ENCODE measurements at regions not wholly inside any gene's neighbourhood (a gene's known extent, or its start where the extent isn't known, plus 50 kb on each side); places are given as distances from the start of the nearest gene placed in this dataset.

GRCh38 chr3:59163953-59164352 lies 114.1 kb upstream of the CFAP20DC start:
- Histone ChIP-seq H3K9me3 (ENCODE audit: low read depth) (no peaks in the 10 kb centered on the region), H3K36me3 (no peaks in the 10 kb centered on the region), H3K27ac (no peak overlapping the region), H3K27me3 (no peaks in the 10 kb centered on the region), H3K4me3 (no peak overlapping the region), H3K4me1 (ENCODE audit: low read depth) (no peaks in the 10 kb centered on the region)
- no peak for DNase-seq (ENCODE audit: low read depth in 1 of 2, low spot score in 1 of 2)
- no peak for TF ChIP-seq CTCF (IDR thresholded peaks at IDR 0.05; ENCODE audit: low read depth, low read length)

- no peak for TF ChIP-seq CTCF (IDR thresholded peaks at IDR 0.05; ENCODE audit: low read depth, low read length)
- no peaks in the 10 kb centered on the region for H3K36me3 ChIP-seq
- H3K9me3 ChIP-seq (ENCODE audit: low read depth): no peaks in the 10 kb centered on the region
- H3K27me3 ChIP-seq: no peaks in the 10 kb centered on the region
- no peak for DNase-seq (ENCODE audit: low read depth in 1 of 2, low spot score in 1 of 2)
- no peak overlapping the region for H3K27ac ChIP-seq
- no peak overlapping the region for H3K4me3 ChIP-seq
- no peaks in the 10 kb centered on the region for H3K4me1 ChIP-seq (ENCODE audit: low read depth)
Observed at GRCh38 chr3:59161048-59161447, 111.2 kb upstream of the CFAP20DC start.

GRCh38 chr3:59160133-59160746 lies 110.4 kb upstream of the CFAP20DC start:
- Histone ChIP-seq H3K27me3 (no peaks in the 10 kb centered on the region), H3K36me3 (no peaks in the 10 kb centered on the region), H3K9me3 (ENCODE audit: low read depth) (no peaks in the 10 kb centered on the region), H3K27ac (no peak overlapping the region), H3K4me1 (ENCODE audit: low read depth) (no peaks in the 10 kb centered on the region), H3K4me3 (no peak overlapping the region)
- TF ChIP-seq CTCF (IDR thresholded peaks at IDR 0.05; ENCODE audit: low read depth, low read length): no peak
- no peak for DNase-seq (ENCODE audit: low read depth in 1 of 2, low spot score in 1 of 2)

GRCh38 chr3:59153648-59154047 lies 103.8 kb upstream of the CFAP20DC start:
- H3K27me3 ChIP-seq: no peaks in the 10 kb centered on the region
- no peak for DNase-seq (ENCODE audit: low read depth in 1 of 2, low spot score in 1 of 2)
- no peak for TF ChIP-seq CTCF (IDR thresholded peaks at IDR 0.05; ENCODE audit: low read depth, low read length)

GRCh38 chr3:59152943-59153342 lies 103.1 kb upstream of the CFAP20DC start:
- DNase-seq (ENCODE audit: low read depth in 1 of 2, low spot score in 1 of 2): no peak

More at GRCh38 chr3:59153648-59154047, 103.8 kb upstream of the CFAP20DC start:
- Histone ChIP-seq H3K9me3 (ENCODE audit: low read depth) (no peaks in the 10 kb centered on the region), H3K4me3 (no peak overlapping the region), H3K4me1 (ENCODE audit: low read depth) (no peaks in the 10 kb centered on the region), H3K36me3 (no peaks in the 10 kb centered on the region), H3K27ac (no peak overlapping the region)

More at GRCh38 chr3:59152943-59153342, 103.1 kb upstream of the CFAP20DC start:
- Histone ChIP-seq H3K36me3 (no peaks in the 10 kb centered on the region), H3K4me1 (ENCODE audit: low read depth) (no peaks in the 10 kb centered on the region), H3K27me3 (no peaks in the 10 kb centered on the region), H3K4me3 (no peak overlapping the region), H3K9me3 (ENCODE audit: low read depth) (no peaks in the 10 kb centered on the region), H3K27ac (no peak overlapping the region)
- TF ChIP-seq CTCF (IDR thresholded peaks at IDR 0.05; ENCODE audit: low read depth, low read length): no peak

Measured in cardiac muscle cell (in vitro differentiated cells and primary cell).